G401.6 (cell line): ENCODE measurements at regions not wholly inside any gene's neighbourhood (a gene's known extent, or its start where the extent isn't known, plus 50 kb on each side); places are given as distances from the start of the nearest gene placed in this dataset.

Experiments
- FAIRE-seq: peaks from 2 replicates; lab custom pipeline; 2012; peaks lifted over from hg19 to GRCh38; lab: Jason Lieb, UNC

- FAIRE-seq = no peak
Measured at GRCh38 chr6:156725712-156726111, 51.5 kb upstream of the ARID1B start.

GRCh38 chr6:156720691-156721685, 56.2 kb upstream of the ARID1B start:
- FAIRE-seq = no peak

- FAIRE-seq = no peak
Measured at GRCh38 chr6:156719720-156720563, 57.2 kb upstream of the ARID1B start.

DNA sequence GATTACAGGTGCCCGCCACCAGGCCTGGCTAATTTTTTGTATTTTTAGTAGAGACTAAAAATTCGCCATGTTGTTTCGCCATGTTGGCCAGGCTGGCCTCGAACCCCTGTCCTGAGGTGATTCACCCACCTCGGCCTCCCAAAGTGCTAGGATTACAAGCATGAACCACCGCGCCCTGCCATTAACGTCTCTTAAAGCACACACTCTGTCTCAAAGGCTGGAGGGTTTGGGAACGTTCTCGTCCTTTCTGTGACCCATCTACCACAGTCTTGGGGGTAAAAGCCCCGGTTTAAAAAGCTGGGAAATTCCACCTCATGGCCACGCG, 57.8 kb upstream of the ARID1B start:
- no peak for FAIRE-seq

DNA sequence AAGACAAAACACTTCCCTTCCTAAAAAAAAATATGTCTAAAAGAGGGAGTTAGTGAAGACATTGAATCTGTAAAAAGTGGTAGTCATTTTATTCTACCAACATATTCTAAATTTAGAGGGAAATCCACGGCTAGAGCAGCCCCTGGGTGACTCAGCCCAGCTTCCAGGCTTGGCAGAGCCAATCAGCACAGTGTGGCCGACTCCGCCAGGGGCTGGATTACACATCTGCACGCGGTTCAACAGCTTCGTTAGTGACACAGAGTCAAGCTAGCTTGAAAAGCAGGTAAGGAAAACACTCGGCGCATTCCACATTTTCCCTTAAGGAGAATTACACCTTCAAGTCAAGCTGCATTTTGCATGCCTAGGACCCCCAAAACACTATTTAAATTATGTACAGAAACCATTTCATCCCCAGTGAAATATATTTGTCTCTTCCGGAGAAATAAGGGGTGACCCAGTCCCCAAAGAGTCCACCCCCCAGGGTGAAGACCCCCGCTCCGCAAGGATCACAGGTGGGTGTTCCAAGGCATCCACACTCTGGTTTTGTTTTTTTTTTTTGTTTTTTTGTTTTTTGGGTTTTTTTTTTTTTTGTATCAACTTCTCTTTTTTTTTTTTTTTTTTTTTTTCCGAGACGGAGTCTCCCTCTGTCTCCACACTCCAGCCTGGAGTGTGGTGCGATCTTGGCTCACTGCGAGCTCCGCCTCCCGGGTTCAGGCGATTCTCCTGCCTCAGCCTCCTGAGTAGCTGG, 58.4 kb upstream of the ARID1B start:
- no peak for FAIRE-seq

DNA sequence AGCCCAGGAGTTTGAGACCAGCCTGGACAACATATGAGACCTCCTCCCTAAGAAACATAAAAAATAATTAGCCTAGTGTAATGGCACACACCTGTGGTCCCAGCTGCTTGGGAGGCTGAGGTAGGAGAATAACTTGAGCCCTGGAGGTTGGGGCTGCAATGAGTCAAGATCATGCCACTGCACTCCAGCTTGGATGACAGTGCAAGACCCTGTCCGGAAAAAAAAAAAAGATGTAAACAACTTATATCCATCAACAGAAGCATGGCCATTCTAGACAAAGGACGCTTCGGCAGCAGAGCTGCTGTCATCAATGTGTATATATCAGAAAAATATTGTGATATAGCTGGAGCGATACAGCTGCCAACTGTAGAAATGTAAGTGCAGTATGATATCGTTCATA, 59.6 kb upstream of the ARID1B start:
- FAIRE-seq = no peak

- FAIRE-seq = no peak
Measured at GRCh38 chr6:156715839-156716238, 61.3 kb upstream of the ARID1B start.

DNA sequence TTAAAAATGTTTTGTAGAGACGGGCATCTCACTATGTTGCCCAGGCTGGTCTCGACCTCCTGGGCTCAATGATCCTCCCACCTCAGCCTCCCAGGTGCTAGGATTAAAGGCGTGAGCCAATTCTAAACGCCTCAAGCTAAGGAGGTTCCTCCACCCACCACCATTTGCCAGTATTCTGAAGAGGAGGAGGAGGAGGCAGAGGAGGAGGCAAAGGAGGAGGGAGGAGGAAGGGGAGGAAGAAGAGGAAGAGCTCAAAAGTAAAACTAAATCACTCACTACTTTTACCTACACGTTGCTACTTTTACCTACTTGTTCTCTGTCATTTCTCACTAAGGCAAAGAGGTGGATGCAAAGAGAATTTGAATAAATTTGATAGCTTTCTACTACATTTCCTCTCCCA, 63.6 kb upstream of the ARID1B start:
- no peak for FAIRE-seq

GRCh38 chr6:156710479-156710878, 66.7 kb upstream of the ARID1B start:
- FAIRE-seq = no peak

GRCh38 chr6:156707818-156708217, 69.4 kb upstream of the ARID1B start:
- no peak for FAIRE-seq

- no peak for FAIRE-seq
Measured at GRCh38 chr6:156703719-156704118, 73.5 kb upstream of the ARID1B start.

DNA sequence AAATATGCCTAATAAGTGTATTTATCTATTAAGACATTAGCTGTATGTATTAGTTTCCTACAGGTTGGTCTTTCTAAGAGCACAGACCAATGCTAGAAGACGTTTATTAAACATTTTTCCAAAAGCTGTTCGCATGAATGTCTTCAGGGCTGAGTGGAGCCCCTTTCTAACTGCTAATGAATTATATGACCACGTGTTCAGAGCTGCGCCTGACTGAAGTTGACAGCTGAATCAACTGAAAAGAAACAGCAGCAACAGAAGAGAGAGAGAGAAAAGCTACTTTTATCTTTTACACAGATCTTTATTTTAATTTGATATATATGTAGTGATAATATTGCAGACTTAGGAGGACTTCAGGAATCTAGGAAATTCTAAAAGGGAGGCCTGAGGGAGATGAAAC, 75.2 kb upstream of the ARID1B start:
- FAIRE-seq = no peak

GRCh38 chr6:156700440-156701057, 76.6 kb upstream of the ARID1B start:
- no peak for FAIRE-seq

GRCh38 chr6:156699935-156700334, 77.2 kb upstream of the ARID1B start:
- no peak for FAIRE-seq

DNA sequence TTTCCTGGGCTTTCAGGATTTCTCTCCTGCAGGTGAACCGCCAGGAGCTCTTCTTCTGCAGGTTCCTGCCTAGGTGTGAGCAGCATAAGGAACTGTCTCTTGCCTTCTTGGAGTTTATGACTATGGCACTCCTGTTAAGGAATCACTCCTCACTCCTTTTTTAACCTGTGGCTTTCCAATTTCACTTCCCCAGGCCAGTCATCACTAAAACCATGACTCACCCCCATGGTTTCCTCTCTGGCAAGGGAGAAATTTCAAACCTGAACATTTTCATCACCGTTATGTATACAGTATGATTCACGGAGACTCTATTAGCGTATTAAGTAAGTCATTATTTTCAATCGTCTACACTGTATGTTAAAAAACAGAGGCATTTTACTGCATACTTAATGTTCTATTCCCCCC, 78.2 kb upstream of the ARID1B start:
- FAIRE-seq = no peak

DNA sequence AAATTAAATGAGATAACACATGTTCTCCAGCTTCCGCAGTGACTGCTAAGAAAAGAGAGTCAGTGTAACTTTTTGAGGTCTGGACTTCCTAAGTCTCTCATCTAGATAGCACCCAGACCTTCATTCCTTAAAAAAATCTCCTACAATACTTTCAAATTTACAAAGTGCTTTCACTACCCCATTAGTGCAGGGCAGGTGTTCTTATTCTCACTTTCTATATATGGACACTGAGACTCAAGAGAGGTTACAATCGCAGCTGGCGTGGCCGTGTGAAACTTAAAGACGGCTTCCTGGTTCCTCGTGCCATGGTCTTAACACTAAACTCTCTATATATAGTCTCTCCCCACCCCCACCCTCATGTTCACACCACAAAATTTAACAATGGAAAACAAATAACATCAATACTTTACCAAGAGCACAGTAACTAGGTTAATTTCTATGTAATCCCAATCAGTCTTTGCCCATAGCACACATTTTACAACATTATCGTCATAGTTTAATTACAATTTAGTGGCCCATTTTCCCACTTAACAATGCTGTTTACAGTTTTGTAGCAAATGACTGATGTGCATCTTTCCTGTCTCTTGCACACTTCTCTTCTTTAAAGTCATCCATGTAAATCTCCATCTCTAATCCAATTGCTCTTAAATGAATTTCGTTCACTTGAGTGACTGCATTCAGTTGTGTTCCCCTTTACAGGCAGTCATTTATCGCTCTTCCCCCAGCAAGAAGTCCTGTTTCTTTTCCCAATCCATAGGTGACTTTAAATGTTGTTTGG, 78.8 kb upstream of the ARID1B start:
- no peak for FAIRE-seq

GRCh38 chr6:156697225-156697830, 79.8 kb upstream of the ARID1B start:
- no peak for FAIRE-seq

DNA sequence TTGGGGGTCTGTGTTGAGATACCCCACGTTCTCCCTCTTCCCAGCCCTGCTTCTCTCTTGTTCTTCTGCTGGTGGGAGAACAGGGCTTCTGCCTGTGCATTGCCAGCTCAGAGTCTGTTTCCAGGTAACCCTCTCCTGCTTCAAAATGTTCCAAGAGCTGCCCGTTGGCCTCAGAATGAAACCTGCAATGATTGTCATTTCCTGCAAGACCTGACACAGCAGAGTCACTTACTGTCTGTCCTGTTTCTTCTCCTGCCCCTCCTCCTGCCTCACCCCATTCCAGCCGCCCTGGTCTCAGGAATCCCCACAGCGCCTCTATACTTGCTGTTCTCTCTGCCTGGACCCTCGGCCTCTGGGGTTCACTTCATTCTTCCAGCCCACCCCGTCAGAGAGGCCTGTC, 81.4 kb upstream of the ARID1B start:
- no peak for FAIRE-seq

DNA sequence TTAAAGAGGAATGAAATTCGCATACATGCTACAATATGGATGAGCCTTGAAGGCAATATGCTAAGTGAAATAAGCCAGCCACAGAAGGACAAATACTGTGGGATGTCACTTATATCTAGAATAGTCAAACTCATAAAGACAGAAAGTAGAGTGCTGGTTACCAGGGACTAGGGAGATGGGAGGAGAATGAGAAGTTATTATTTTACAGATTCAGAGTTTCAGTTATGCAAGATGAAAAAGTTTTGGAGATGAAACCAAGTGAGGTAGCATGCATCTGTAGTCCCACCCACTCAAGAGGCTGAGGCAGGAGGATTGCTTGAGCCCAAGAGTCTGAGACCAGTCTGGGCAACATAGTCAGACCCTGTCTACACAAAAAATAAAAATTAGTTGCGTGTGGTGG, 82.5 kb upstream of the ARID1B start:
- FAIRE-seq = no peak

DNA sequence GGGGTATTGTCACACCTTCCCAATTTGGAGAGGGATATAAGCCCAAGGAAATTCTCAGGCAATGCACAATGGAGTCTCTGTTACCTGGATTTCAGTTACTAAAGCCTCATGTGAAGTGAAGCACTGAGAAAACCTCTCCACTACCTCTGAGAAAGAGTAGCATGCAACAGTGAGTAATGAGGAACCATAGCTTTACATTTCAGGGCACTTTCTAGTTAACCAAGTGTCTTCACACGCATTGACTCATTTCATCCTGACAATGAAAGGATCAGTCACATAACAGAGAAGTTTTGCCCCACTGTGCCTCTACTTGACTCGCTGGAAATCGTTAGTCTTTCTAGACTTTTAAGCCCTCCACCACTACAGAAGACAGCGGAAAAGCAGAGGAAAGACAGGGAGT, 86.2 kb upstream of the ARID1B start:
- FAIRE-seq = no peak

GRCh38 chr6:156689656-156690055, 87.5 kb upstream of the ARID1B start:
- FAIRE-seq = no peak
